Esophagus squamous epithelium (tissue), 4 donors: ENCODE measurements at regions not wholly inside any gene's neighbourhood (a gene's known extent, or its start where the extent isn't known, plus 50 kb on each side); places are given as distances from the start of the nearest gene placed in this dataset.

Source experiments
- POLR2A ChIP-seq, 4 donors: fragments of 450-650 bp; IDR thresholded peaks; one replicate each; pipeline ENCODE4 v1.6.1; 2017; ENCODE audit warnings: antibody characterized with exemption in 4 of 4, mild to moderate bottlenecking in 4 of 4, moderate library complexity in 3 of 4
- TF ChIP-seq, protein P1 (sequence below), 6 experiments: fragments of 450-650 bp in 4 of 6; fragments of 200-600 bp in 2 of 6; sonication (generic) in 2 of 6; IDR thresholded peaks; one replicate each; pipeline ENCODE4 v1.5.1; 2016 to 2019; ENCODE audit warnings: antibody characterized with exemption in 6 of 6, mild to moderate bottlenecking in 4 of 6, moderate library complexity in 4 of 6

GRCh38 chr12:132428936-132429601 lies 60.9 kb upstream of the FBRSL1 start:
- TF ChIP-seq, protein P1, sequence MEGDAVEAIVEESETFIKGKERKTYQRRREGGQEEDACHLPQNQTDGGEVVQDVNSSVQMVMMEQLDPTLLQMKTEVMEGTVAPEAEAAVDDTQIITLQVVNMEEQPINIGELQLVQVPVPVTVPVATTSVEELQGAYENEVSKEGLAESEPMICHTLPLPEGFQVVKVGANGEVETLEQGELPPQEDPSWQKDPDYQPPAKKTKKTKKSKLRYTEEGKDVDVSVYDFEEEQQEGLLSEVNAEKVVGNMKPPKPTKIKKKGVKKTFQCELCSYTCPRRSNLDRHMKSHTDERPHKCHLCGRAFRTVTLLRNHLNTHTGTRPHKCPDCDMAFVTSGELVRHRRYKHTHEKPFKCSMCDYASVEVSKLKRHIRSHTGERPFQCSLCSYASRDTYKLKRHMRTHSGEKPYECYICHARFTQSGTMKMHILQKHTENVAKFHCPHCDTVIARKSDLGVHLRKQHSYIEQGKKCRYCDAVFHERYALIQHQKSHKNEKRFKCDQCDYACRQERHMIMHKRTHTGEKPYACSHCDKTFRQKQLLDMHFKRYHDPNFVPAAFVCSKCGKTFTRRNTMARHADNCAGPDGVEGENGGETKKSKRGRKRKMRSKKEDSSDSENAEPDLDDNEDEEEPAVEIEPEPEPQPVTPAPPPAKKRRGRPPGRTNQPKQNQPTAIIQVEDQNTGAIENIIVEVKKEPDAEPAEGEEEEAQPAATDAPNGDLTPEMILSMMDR (IDR thresholded peaks at IDR 0.05): no peak
- TF ChIP-seq POLR2A (IDR thresholded peaks at IDR 0.05): no peak
